Activated naive CD4-positive, alpha-beta T cell treated with anti-CD3 and anti-CD28 coated beads, Interleukin-2, amount 10 ng/mL, durations not matched to agents 7 days and 5 days (primary cell): ENCODE measurements at regions not wholly inside any gene's neighbourhood (a gene's known extent, or its start where the extent isn't known, plus 50 kb on each side); places are given as distances from the start of the nearest gene placed in this dataset.
A peak's percentile ranks its signal among the peaks of the same experiment; 100 is the strongest.

Experiments
- CTCF ChIA-PET: fragments of 350-600 bp; sonication (Branson Sonifier 250); formaldehyde crosslinking; loops from one replicate; lab custom pipeline; 2021; ENCODE audit warnings: antibody characterized with exemption; lab: Charles Lee
- DNase-seq: peaks from one replicate; pipeline ENCODE4 v3.0.0-alpha.2; 2020
- H3K27ac Mint-ChIP-seq: one replicate; pipeline ENCODE4 v1.8.0; 2021; ENCODE audit warnings: mild to moderate bottlenecking, moderate library complexity, mixed read lengths
- H3K27me3 Mint-ChIP-seq: one replicate; pipeline ENCODE4 v1.8.0; 2021; ENCODE audit warnings: mild to moderate bottlenecking, mixed read lengths
- H3K36me3 Mint-ChIP-seq: one replicate; pipeline ENCODE4 v1.8.0; 2021; ENCODE audit warnings: mixed read lengths
- H3K4me1 Mint-ChIP-seq: one replicate; pipeline ENCODE4 v1.8.0; 2021; ENCODE audit warnings: mixed read lengths
- H3K4me3 Mint-ChIP-seq: one replicate; pipeline ENCODE4 v1.8.0; 2021; ENCODE audit warnings: mild to moderate bottlenecking, moderate library complexity, mixed read lengths
- H3K9me3 Mint-ChIP-seq: one replicate; pipeline ENCODE4 v1.8.0; 2021; ENCODE audit warnings: mixed read lengths

GRCh38 chr12:89016970-89017778 is 335.1 kb downstream of the DUSP6 start:
- DNase-seq = peak; percentile 44
- Mint-ChIP-seq H3K9me3 (no peaks in the 10 kb centered on the region), H3K4me1 (peaks cover 23% of the 10 kb centered on the region), H3K36me3 (no peaks in the 10 kb centered on the region), H3K4me3 (no peak overlapping the region), H3K27ac (peak overlapping the region; percentile 50), H3K27me3 (peaks cover 8% of the 10 kb centered on the region)
- CTCF ChIA-PET = interaction anchor here (0.6 to 6.0 kb wide), 25 partner anchors 11 to 1923 kb away, joined by 3 to 123 read pairs (median 4); partner anchors contain the start of genes DUSP6, GALNT4 and POC1B

- CTCF ChIA-PET = interaction anchor here (0.7 kb wide), 1 partner anchor 436 kb away, joined by 3 read pairs; no protein-coding TSS in a partner anchor
- DNase-seq = no peak
- no peak overlapping the region for H3K4me3 Mint-ChIP-seq
- no peaks in the 10 kb centered on the region for H3K9me3 Mint-ChIP-seq
- H3K36me3 Mint-ChIP-seq = no peaks in the 10 kb centered on the region
- H3K27ac Mint-ChIP-seq = no peak overlapping the region
- peaks cover 8% of the 10 kb centered on the region for H3K27me3 Mint-ChIP-seq
- peaks cover 14% of the 10 kb centered on the region for H3K4me1 Mint-ChIP-seq
These were observed 336.9 kb downstream of the DUSP6 start for GRCh38 chr12:89015419-89015818.

GRCh38 chr12:88998421-88998820 is 353.9 kb downstream of the DUSP6 start:
- peaks cover 12% of the 10 kb centered on the region for H3K27me3 Mint-ChIP-seq
- H3K9me3 Mint-ChIP-seq = no peaks in the 10 kb centered on the region
- H3K4me3 Mint-ChIP-seq = no peak overlapping the region
- no peaks in the 10 kb centered on the region for H3K4me1 Mint-ChIP-seq
- CTCF ChIA-PET = no interaction called here
- H3K36me3 Mint-ChIP-seq = no peaks in the 10 kb centered on the region
- no peak for DNase-seq
- no peak overlapping the region for H3K27ac Mint-ChIP-seq

- no peaks in the 10 kb centered on the region for H3K4me1 Mint-ChIP-seq
- no peak for DNase-seq
- H3K36me3 Mint-ChIP-seq = no peaks in the 10 kb centered on the region
- no peak overlapping the region for H3K4me3 Mint-ChIP-seq
- CTCF ChIA-PET = no interaction called here
- peaks cover 9% of the 10 kb centered on the region for H3K27me3 Mint-ChIP-seq
- no peak overlapping the region for H3K27ac Mint-ChIP-seq
- no peaks in the 10 kb centered on the region for H3K9me3 Mint-ChIP-seq
These were observed 356.0 kb downstream of the DUSP6 start for GRCh38 chr12:88996200-88996788.

GRCh38 chr12:88994971-88995370 is 357.3 kb downstream of the DUSP6 start:
- Mint-ChIP-seq H3K27me3 (peaks cover 13% of the 10 kb centered on the region), H3K9me3 (no peaks in the 10 kb centered on the region), H3K4me1 (no peaks in the 10 kb centered on the region), H3K27ac (no peak overlapping the region), H3K4me3 (no peak overlapping the region), H3K36me3 (no peaks in the 10 kb centered on the region)
- no peak for DNase-seq
- CTCF ChIA-PET = no interaction called here

- Mint-ChIP-seq H3K4me1 (no peaks in the 10 kb centered on the region), H3K4me3 (no peak overlapping the region), H3K9me3 (no peaks in the 10 kb centered on the region), H3K27ac (no peak overlapping the region), H3K27me3 (peaks cover 13% of the 10 kb centered on the region), H3K36me3 (no peaks in the 10 kb centered on the region)
- CTCF ChIA-PET = interaction anchor here (0.7 kb wide), 1 partner anchor 915 kb away, joined by 3 read pairs; no protein-coding TSS in a partner anchor
- DNase-seq = no peak
These were observed 357.8 kb downstream of the DUSP6 start for GRCh38 chr12:88994537-88994936.

GRCh38 chr12:88993651-88994050 is 358.6 kb downstream of the DUSP6 start:
- no peak for DNase-seq
- Mint-ChIP-seq H3K27me3 (peaks cover 13% of the 10 kb centered on the region), H3K36me3 (no peaks in the 10 kb centered on the region), H3K27ac (no peak overlapping the region), H3K4me3 (no peak overlapping the region), H3K9me3 (no peaks in the 10 kb centered on the region), H3K4me1 (no peaks in the 10 kb centered on the region)
- CTCF ChIA-PET = interaction anchor here (0.6 to 0.8 kb wide), 3 partner anchors 360 to 914 kb away, joined by 3 read pairs; no protein-coding TSS in a partner anchor

GRCh38 chr12:88986056-88986455 is 366.2 kb downstream of the DUSP6 start:
- CTCF ChIA-PET = no interaction called here
- H3K36me3 Mint-ChIP-seq = no peaks in the 10 kb centered on the region

GRCh38 chr12:88985631-88986030 is 366.7 kb downstream of the DUSP6 start:
- no peaks in the 10 kb centered on the region for H3K9me3 Mint-ChIP-seq
- no peak overlapping the region for H3K27ac Mint-ChIP-seq
- CTCF ChIA-PET = no interaction called here
- no peaks in the 10 kb centered on the region for H3K36me3 Mint-ChIP-seq
- H3K4me1 Mint-ChIP-seq = no peaks in the 10 kb centered on the region
- no peak overlapping the region for H3K4me3 Mint-ChIP-seq
- no peak for DNase-seq
- peaks cover 6% of the 10 kb centered on the region for H3K27me3 Mint-ChIP-seq

More at GRCh38 chr12:88986056-88986455, 366.2 kb downstream of the DUSP6 start:
- Mint-ChIP-seq H3K27ac (no peak overlapping the region), H3K9me3 (no peaks in the 10 kb centered on the region), H3K4me3 (no peak overlapping the region), H3K4me1 (no peaks in the 10 kb centered on the region), H3K27me3 (peaks cover 8% of the 10 kb centered on the region)
- no peak for DNase-seq

- no peak overlapping the region for H3K27ac Mint-ChIP-seq
- H3K27me3 Mint-ChIP-seq = peaks cover 4% of the 10 kb centered on the region
- CTCF ChIA-PET = no interaction called here
- H3K4me1 Mint-ChIP-seq = no peaks in the 10 kb centered on the region
- no peak overlapping the region for H3K4me3 Mint-ChIP-seq
- DNase-seq = no peak
- no peaks in the 10 kb centered on the region for H3K9me3 Mint-ChIP-seq
- H3K36me3 Mint-ChIP-seq = no peaks in the 10 kb centered on the region
These were observed 367.3 kb downstream of the DUSP6 start for GRCh38 chr12:88985011-88985410.

GRCh38 chr12:88982694-88983093 is 369.6 kb downstream of the DUSP6 start:
- CTCF ChIA-PET = no interaction called here
- Mint-ChIP-seq H3K9me3 (no peaks in the 10 kb centered on the region), H3K4me1 (no peaks in the 10 kb centered on the region), H3K27ac (no peak overlapping the region), H3K4me3 (no peak overlapping the region), H3K27me3 (peaks cover 4% of the 10 kb centered on the region), H3K36me3 (no peaks in the 10 kb centered on the region)
- DNase-seq = no peak

GRCh38 chr12:88977115-88977514 is 375.2 kb downstream of the DUSP6 start:
- DNase-seq = no peak
- no peaks in the 10 kb centered on the region for H3K36me3 Mint-ChIP-seq
- no peaks in the 10 kb centered on the region for H3K27me3 Mint-ChIP-seq
- no peaks in the 10 kb centered on the region for H3K4me1 Mint-ChIP-seq
- CTCF ChIA-PET = no interaction called here
- no peak overlapping the region for H3K4me3 Mint-ChIP-seq
- H3K27ac Mint-ChIP-seq = no peak overlapping the region
- no peaks in the 10 kb centered on the region for H3K9me3 Mint-ChIP-seq

GRCh38 chr12:88973998-88974397 is 378.3 kb downstream of the DUSP6 start:
- H3K36me3 Mint-ChIP-seq = no peaks in the 10 kb centered on the region
- H3K9me3 Mint-ChIP-seq = no peaks in the 10 kb centered on the region
- CTCF ChIA-PET = no interaction called here
- no peak overlapping the region for H3K4me3 Mint-ChIP-seq
- no peaks in the 10 kb centered on the region for H3K4me1 Mint-ChIP-seq
- no peaks in the 10 kb centered on the region for H3K27me3 Mint-ChIP-seq
- DNase-seq = no peak
- H3K27ac Mint-ChIP-seq = no peak overlapping the region

- Mint-ChIP-seq H3K9me3 (no peaks in the 10 kb centered on the region), H3K4me3 (no peak overlapping the region), H3K36me3 (no peaks in the 10 kb centered on the region), H3K4me1 (no peaks in the 10 kb centered on the region), H3K27me3 (no peaks in the 10 kb centered on the region), H3K27ac (no peak overlapping the region)
- CTCF ChIA-PET = no interaction called here
- DNase-seq = no peak
These were observed 381.6 kb downstream of the DUSP6 start for GRCh38 chr12:88970740-88971139.

GRCh38 chr12:88969127-88969526 is 383.2 kb downstream of the DUSP6 start:
- H3K36me3 Mint-ChIP-seq = no peaks in the 10 kb centered on the region
- no peaks in the 10 kb centered on the region for H3K9me3 Mint-ChIP-seq
- DNase-seq = no peak
- H3K27me3 Mint-ChIP-seq = no peaks in the 10 kb centered on the region
- CTCF ChIA-PET = no interaction called here
- no peaks in the 10 kb centered on the region for H3K4me1 Mint-ChIP-seq
- no peak overlapping the region for H3K4me3 Mint-ChIP-seq
- H3K27ac Mint-ChIP-seq = no peak overlapping the region
